Activated CD8-positive, alpha-beta T cell treated with anti-CD3 and anti-CD28 coated beads, Interleukin-2, amount 10 ng/mL, durations not matched to agents 7 days and 5 days (primary cell): ENCODE measurements at regions not wholly inside any gene's neighbourhood (a gene's known extent, or its start where the extent isn't known, plus 50 kb on each side); places are given as distances from the start of the nearest gene placed in this dataset.

Source experiments
- ATAC-seq: fragments of 150-1000 bp; cut with Tn5 transposase; one replicate; pipeline ENCODE4 v1.10.0; 2021; ENCODE audit warnings: moderate library complexity
- CTCF ChIA-PET: fragments of 350-600 bp; sonication (Branson Sonifier 250); formaldehyde crosslinking; loops from one replicate; lab custom pipeline; 2021; ENCODE audit warnings: antibody characterized with exemption; lab: Charles Lee
- POLR2A ChIA-PET: fragments of 350-600 bp; sonication (Branson Sonifier 250); formaldehyde crosslinking; loops from one replicate; lab custom pipeline; 2021; ENCODE audit warnings: antibody characterized with exemption; lab: Charles Lee
- DNase-seq: peaks from one replicate; pipeline ENCODE4 v3.0.0-alpha.2; 2020
- H3K27ac Mint-ChIP-seq: one replicate; pipeline ENCODE4 v1.8.0; 2021; ENCODE audit warnings: mild to moderate bottlenecking, mixed read lengths
- H3K27me3 Mint-ChIP-seq: one replicate; pipeline ENCODE4 v1.8.0; 2021; ENCODE audit warnings: low read depth, mixed read lengths
- H3K36me3 Mint-ChIP-seq: one replicate; pipeline ENCODE4 v1.8.0; 2021; ENCODE audit warnings: low read depth, mixed read lengths
- H3K4me1 Mint-ChIP-seq: one replicate; pipeline ENCODE4 v1.8.0; 2021; ENCODE audit warnings: low read depth, mixed read lengths
- H3K4me3 Mint-ChIP-seq: one replicate; pipeline ENCODE4 v1.8.0; 2021; ENCODE audit warnings: mild to moderate bottlenecking, mixed read lengths
- H3K9me3 Mint-ChIP-seq: one replicate; pipeline ENCODE4 v1.8.0; 2022; ENCODE audit warnings: mixed read lengths; ENCODE audit not compliant: insufficient read depth

- no peak for ATAC-seq
- H3K4me1 Mint-ChIP-seq = peaks cover 4% of the 10 kb centered on the region
- H3K27me3 Mint-ChIP-seq = peaks cover 4% of the 10 kb centered on the region
- no peaks in the 10 kb centered on the region for H3K36me3 Mint-ChIP-seq
- no peak overlapping the region for H3K27ac Mint-ChIP-seq
- no peak for DNase-seq
- H3K4me3 Mint-ChIP-seq = no peak overlapping the region
- H3K9me3 Mint-ChIP-seq = no peaks in the 10 kb centered on the region
- POLR2A ChIA-PET = no interaction called here
- CTCF ChIA-PET = interaction anchor here (9.6 kb wide), 1 partner anchor 185 kb away, joined by 196 read pairs; no protein-coding TSS in a partner anchor
Observed at GRCh38 chr13:95375706-95376105, 74.5 kb upstream of the ABCC4 start.

GRCh38 chr13:95378603-95379002 is 77.4 kb upstream of the ABCC4 start:
- CTCF ChIA-PET = interaction anchor here (1.3 to 9.6 kb wide), 3 partner anchors 25 to 188 kb away, joined by 3 to 196 read pairs (median 29); no protein-coding TSS in a partner anchor
- Mint-ChIP-seq H3K9me3 (no peaks in the 10 kb centered on the region), H3K27ac (no peak overlapping the region), H3K4me1 (peaks cover 4% of the 10 kb centered on the region), H3K36me3 (no peaks in the 10 kb centered on the region), H3K4me3 (no peak overlapping the region), H3K27me3 (peaks cover 8% of the 10 kb centered on the region)
- POLR2A ChIA-PET = no interaction called here
- DNase-seq (no peak), ATAC-seq (no peak)

GRCh38 chr13:95380468-95381211 is 79.4 kb upstream of the ABCC4 start:
- CTCF ChIA-PET = interaction anchor here (0.6 to 9.6 kb wide), 25 partner anchors 9 to 1786 kb away, joined by 3 to 196 read pairs (median 4); partner anchors contain the start of gene ABCC4
- peak; percentile 98 for ATAC-seq
- POLR2A ChIA-PET = no interaction called here
- no peaks in the 10 kb centered on the region for H3K36me3 Mint-ChIP-seq
- peaks cover 5% of the 10 kb centered on the region for H3K27me3 Mint-ChIP-seq
- H3K9me3 Mint-ChIP-seq = no peaks in the 10 kb centered on the region
- no peak overlapping the region for H3K27ac Mint-ChIP-seq
- H3K4me1 Mint-ChIP-seq = peaks cover 4% of the 10 kb centered on the region
- no peak overlapping the region for H3K4me3 Mint-ChIP-seq
- DNase-seq = peak; percentile 82

DNA sequence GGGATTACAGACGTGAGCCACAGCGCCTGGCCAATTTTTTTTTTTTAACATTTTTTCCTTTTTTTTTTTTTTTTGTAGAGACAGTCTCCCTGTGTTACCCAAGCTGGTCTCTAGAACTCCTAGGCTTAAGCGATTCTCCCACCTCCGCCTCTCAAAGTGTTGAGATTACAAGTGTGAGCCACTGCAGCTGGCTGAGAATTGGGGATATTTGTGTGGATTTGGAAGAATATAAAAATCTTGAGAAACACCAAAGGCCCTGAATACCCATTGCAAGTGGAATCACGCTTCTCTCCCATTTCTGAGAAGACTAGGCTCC is 79.9 kb upstream of the ABCC4 start:
- Mint-ChIP-seq H3K4me3 (no peak overlapping the region), H3K36me3 (no peaks in the 10 kb centered on the region), H3K4me1 (peaks cover 4% of the 10 kb centered on the region), H3K27me3 (peaks cover 5% of the 10 kb centered on the region), H3K9me3 (no peaks in the 10 kb centered on the region), H3K27ac (no peak overlapping the region)
- CTCF ChIA-PET = interaction anchor here (0.7 to 9.6 kb wide), 19 partner anchors 9 to 707 kb away, joined by 3 to 196 read pairs (median 4); partner anchors contain the start of gene ABCC4
- no peak for DNase-seq
- POLR2A ChIA-PET = no interaction called here
- ATAC-seq = no peak

DNA sequence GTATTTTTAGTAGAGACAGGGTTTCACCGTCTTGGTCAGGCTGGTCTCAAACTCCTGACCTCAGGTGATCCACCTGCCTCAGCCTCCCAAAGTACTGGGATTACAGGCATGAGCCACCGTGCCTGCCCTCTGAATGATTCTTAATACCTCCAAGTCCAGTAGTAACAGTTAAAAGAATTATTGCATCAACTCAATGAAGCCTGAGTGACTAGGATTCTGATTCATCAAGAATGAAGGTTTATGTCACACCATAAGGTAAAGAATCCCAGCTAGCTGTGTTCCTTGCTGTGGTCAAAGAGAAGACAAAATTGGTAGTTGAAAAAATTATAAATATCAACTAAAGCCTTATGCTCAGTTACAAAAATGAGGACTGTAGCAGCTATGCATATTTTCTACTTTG is 81.2 kb upstream of the ABCC4 start:
- Mint-ChIP-seq H3K9me3 (no peaks in the 10 kb centered on the region), H3K27me3 (peaks cover 5% of the 10 kb centered on the region), H3K4me3 (no peak overlapping the region), H3K27ac (no peak overlapping the region), H3K4me1 (peaks cover 4% of the 10 kb centered on the region), H3K36me3 (no peaks in the 10 kb centered on the region)
- DNase-seq (no peak), ATAC-seq (no peak)
- ChIA-PET POLR2A (no interaction called here), CTCF (interaction anchor here (4.8 to 9.6 kb wide), 2 partner anchors 21 to 192 kb away, joined by 29 to 196 read pairs; no protein-coding TSS in a partner anchor)

GRCh38 chr13:95382916-95383315 is 81.7 kb upstream of the ABCC4 start:
- no peak for DNase-seq
- no peak overlapping the region for H3K27ac Mint-ChIP-seq
- POLR2A ChIA-PET = no interaction called here
- no peaks in the 10 kb centered on the region for H3K9me3 Mint-ChIP-seq
- ATAC-seq = no peak
- H3K4me1 Mint-ChIP-seq = peaks cover 4% of the 10 kb centered on the region
- H3K27me3 Mint-ChIP-seq = peaks cover 5% of the 10 kb centered on the region
- CTCF ChIA-PET = interaction anchor here (9.6 kb wide), 1 partner anchor 192 kb away, joined by 196 read pairs; no protein-coding TSS in a partner anchor
- H3K4me3 Mint-ChIP-seq = no peak overlapping the region
- H3K36me3 Mint-ChIP-seq = no peaks in the 10 kb centered on the region

DNA sequence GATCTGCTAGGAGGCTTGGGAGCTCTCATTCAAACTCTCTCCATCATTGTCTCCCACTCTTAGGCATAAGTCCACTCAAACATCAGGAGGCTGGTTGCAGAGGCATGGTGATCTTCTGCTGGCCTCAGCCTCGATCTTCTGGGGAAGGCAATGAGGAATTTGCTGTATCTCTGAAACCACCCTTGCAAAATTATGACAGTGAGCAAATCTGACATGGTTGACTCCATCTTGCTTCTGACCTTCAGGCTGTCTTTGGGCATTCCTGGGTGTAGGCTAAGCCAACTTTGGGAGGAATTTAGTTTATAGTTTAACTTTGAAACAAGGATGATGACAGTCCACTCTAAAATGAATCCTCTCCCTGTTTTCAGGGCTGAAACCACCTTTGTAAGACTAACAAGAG is 84.1 kb upstream of the ABCC4 start:
- no peaks in the 10 kb centered on the region for H3K36me3 Mint-ChIP-seq
- no peak for DNase-seq
- ChIA-PET POLR2A (no interaction called here), CTCF (interaction anchor here (0.8 kb wide), 1 partner anchor 196 kb away, joined by 3 read pairs; no protein-coding TSS in a partner anchor)
- H3K4me1 Mint-ChIP-seq = peaks cover 3% of the 10 kb centered on the region
- H3K27me3 Mint-ChIP-seq = peaks cover 17% of the 10 kb centered on the region
- H3K27ac Mint-ChIP-seq = no peak overlapping the region
- ATAC-seq = no peak
- H3K4me3 Mint-ChIP-seq = no peak overlapping the region
- no peaks in the 10 kb centered on the region for H3K9me3 Mint-ChIP-seq

DNA sequence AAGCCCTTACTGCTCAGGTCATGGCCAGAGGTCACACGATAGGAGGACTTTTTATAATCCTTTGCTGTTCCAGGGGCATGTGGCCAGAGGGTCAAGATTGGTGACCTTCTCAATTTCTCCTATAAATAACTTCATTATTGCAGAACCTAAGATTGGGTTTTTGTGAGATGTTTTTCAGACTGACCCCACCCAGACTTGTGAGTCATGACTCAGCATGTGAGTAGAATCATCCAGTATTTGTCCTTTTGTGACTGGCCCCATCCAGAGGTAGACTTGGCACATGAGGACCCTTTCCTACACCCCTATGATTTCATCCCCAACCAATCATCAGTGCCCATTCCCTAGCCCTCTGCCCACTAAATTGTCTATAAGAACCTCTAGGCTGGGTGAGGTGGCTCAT is 84.5 kb upstream of the ABCC4 start:
- Mint-ChIP-seq H3K4me1 (no peaks in the 10 kb centered on the region), H3K27ac (no peak overlapping the region), H3K4me3 (no peak overlapping the region), H3K27me3 (peaks cover 19% of the 10 kb centered on the region), H3K36me3 (no peaks in the 10 kb centered on the region), H3K9me3 (no peaks in the 10 kb centered on the region)
- ChIA-PET POLR2A (no interaction called here), CTCF (interaction anchor here (1.3 kb wide), 1 partner anchor 197 kb away, joined by 4 read pairs; no protein-coding TSS in a partner anchor)
- no peak for ATAC-seq
- no peak for DNase-seq

DNA sequence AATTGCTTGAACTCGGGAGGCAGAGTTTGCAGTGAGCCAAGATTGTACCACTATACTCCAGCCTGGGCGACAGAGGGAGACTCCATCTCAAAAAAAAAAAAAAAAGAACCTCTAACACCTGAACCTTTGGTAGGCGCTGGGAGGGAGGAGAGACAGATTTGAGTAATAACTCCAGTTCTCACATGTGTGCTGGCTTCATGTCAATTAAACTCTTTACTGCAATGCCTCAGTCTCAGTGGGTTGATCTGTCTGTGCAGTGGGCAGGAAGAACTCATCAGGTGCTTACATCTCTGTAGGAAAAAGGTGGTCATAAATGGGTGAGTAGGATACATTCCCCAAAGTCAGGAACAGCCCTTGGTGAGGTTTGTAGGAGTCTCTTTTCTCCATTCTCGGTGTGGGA is 85.1 kb upstream of the ABCC4 start:
- H3K27ac Mint-ChIP-seq = no peak overlapping the region
- no peaks in the 10 kb centered on the region for H3K36me3 Mint-ChIP-seq
- ATAC-seq = no peak
- H3K9me3 Mint-ChIP-seq = no peaks in the 10 kb centered on the region
- no peak for DNase-seq
- no peaks in the 10 kb centered on the region for H3K4me1 Mint-ChIP-seq
- ChIA-PET POLR2A (no interaction called here), CTCF (interaction anchor here (1.3 kb wide), 1 partner anchor 197 kb away, joined by 4 read pairs; no protein-coding TSS in a partner anchor)
- H3K4me3 Mint-ChIP-seq = no peak overlapping the region
- H3K27me3 Mint-ChIP-seq = peaks cover 21% of the 10 kb centered on the region

GRCh38 chr13:95387733-95388207 is 86.5 kb upstream of the ABCC4 start:
- ATAC-seq (no peak), DNase-seq (no peak)
- Mint-ChIP-seq H3K4me1 (no peaks in the 10 kb centered on the region), H3K9me3 (no peaks in the 10 kb centered on the region), H3K27me3 (peaks cover 22% of the 10 kb centered on the region), H3K27ac (no peak overlapping the region), H3K4me3 (no peak overlapping the region), H3K36me3 (no peaks in the 10 kb centered on the region)
- ChIA-PET CTCF (interaction anchor here (1.1 to 2.5 kb wide), 3 partner anchors 15 to 198 kb away, joined by 3 to 16 read pairs (median 4); no protein-coding TSS in a partner anchor), POLR2A (no interaction called here)

- ChIA-PET POLR2A (no interaction called here), CTCF (interaction anchor here (1.1 to 2.9 kb wide), 5 partner anchors 8 to 199 kb away, joined by 3 to 16 read pairs (median 6); no protein-coding TSS in a partner anchor)
- H3K27ac Mint-ChIP-seq = no peak overlapping the region
- H3K27me3 Mint-ChIP-seq = peaks cover 18% of the 10 kb centered on the region
- H3K4me1 Mint-ChIP-seq = no peaks in the 10 kb centered on the region
- DNase-seq (no peak), ATAC-seq (no peak)
- no peaks in the 10 kb centered on the region for H3K9me3 Mint-ChIP-seq
- no peak overlapping the region for H3K4me3 Mint-ChIP-seq
- no peaks in the 10 kb centered on the region for H3K36me3 Mint-ChIP-seq
Observed at GRCh38 chr13:95388420-95389079, 87.3 kb upstream of the ABCC4 start.
